ENCODE measurements at regions not wholly inside any gene's neighbourhood (a gene's known extent, or its start where the extent isn't known, plus 50 kb on each side); places are given as distances from the start of the nearest gene placed in this dataset.

GRCh38 chrX:45381841-45382240, 181.2 kb upstream of the DIPK2B start:
- no peak for DNase-seq (ENCODE audit: low read depth)

DNA sequence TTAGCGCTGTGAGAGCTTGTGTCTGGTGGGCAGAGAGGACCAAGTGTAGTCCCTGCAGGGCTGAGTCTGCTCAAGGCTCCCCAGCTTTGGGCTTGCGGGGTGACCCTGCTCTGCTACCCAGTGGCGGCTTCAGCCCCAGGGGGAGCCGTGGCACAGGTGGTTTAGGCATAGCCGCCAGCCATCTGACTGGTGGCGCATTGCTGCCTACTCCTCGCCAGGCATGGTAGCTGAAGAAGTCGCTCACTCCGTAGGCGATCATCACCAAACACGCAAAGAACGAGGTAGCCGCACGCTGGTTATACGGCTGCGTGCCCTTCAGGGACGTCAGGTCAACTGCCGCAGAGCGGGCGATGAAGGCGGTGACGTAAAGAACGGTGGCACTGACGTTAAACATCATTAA, 180.7 kb upstream of the DIPK2B start:
- DNase-seq (ENCODE audit: low read depth): no peak

DNA sequence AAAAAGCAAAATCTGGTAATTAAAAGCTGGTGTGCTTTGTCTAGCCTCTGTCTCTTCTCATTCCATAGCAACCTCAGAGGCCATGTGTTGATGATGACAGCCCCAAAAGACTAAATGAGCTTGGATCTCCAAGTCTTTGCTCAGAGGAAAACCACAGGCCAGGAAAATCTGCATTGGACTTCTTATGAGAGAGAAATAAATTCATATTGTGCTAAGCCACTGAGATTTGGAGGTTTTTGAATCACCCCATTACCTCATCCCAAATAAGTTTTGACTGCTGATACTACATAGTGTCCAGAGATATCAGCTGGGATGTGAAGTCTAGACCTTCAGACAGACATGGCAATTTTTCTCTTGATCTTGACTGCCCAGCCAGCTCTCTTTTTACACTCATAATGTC, 178.6 kb upstream of the DIPK2B start:
- no peak for DNase-seq (ENCODE audit: low read depth)

- no peak for DNase-seq (ENCODE audit: low read depth)
Measured at GRCh38 chrX:45372151-45372550, 171.5 kb upstream of the DIPK2B start.

DNA sequence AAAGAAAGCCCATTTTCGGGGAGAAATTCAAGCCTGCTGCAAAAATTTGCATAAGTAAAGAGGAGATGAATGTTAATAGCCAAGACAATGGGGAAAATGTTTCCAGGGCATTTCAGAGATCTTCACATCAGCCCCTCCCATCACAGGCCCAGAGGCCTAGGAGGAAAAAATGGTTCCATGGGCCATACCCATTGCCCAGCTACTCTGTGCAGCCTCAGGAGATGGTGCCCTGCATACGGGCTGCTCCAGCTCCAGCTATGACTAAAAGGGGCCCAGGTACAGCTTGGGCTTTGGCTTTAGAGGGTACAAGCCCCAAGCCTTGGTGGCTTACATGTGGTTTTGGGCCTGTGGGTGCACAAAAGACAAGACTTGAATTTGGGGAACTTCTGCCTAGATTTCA, 168.0 kb upstream of the DIPK2B start:
- no peak for DNase-seq (ENCODE audit: low read depth)

DNA sequence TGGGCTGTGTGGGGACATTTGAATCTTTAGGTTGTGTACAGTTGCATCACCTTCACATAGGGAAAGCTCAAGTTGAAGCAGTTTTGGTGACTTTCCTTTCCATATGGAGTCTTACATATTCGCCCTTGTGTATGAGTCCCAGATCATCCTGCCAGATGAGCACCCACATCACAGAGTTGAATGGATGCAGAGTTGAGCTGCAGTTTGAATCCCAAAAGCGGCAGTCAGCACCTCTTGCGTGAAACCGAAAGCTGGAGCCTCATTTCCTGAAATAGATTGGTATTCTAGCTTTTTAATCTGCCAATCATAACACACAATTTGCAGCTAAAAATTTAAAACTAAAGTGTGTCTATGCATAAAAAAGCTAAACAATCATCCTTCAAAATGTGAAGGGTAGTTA, 162.9 kb upstream of the DIPK2B start:
- no peak for DNase-seq (ENCODE audit: low read depth)

- DNase-seq (ENCODE audit: low read depth): no peak
Measured at GRCh38 chrX:45360571-45360970, 159.9 kb upstream of the DIPK2B start.

- DNase-seq (ENCODE audit: low read depth): no peak
Measured at GRCh38 chrX:45358392-45358791, 157.7 kb upstream of the DIPK2B start.

DNA sequence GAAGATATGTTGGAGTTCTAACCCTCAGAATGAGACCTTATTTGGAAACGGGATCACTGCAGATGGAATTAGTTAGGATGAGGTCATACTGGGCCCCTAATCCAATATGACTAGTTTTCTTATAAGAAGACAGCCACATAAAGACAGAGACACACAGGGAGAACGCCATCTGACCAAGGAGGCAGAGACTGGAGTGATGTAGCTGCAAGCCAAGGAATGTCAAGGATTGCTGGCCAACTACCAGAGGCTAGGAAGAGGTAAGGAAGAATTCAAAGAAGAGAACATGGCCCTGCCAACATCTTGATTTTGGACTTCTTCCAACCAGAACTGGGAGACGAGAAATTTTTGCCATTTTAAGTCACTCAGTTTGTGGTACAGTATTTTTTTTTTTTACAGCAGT, 152.8 kb upstream of the DIPK2B start:
- DNase-seq (ENCODE audit: low read depth): no peak

GRCh38 chrX:45352611-45353010, 151.9 kb upstream of the DIPK2B start:
- DNase-seq (ENCODE audit: low read depth): no peak

DNA sequence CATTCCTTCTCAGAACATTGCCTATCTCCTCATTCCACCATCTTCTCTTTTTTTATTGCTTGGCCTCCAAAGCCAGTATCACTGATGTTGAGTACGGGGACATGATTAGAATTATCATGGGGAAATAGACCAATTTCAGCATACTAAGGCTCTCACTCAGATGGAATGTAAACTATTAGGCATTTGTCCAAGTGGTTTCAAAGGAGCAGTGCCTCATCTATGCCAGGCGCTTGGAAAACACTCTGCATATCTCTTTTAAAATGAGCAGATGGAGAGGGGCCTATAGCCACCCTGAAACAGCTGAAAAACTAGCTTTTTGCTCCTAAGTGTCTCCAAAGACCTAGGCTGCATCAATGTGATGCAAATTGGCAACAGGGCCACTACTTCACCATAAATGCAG, 150.8 kb upstream of the DIPK2B start:
- DNase-seq (ENCODE audit: low read depth): no peak

DNA sequence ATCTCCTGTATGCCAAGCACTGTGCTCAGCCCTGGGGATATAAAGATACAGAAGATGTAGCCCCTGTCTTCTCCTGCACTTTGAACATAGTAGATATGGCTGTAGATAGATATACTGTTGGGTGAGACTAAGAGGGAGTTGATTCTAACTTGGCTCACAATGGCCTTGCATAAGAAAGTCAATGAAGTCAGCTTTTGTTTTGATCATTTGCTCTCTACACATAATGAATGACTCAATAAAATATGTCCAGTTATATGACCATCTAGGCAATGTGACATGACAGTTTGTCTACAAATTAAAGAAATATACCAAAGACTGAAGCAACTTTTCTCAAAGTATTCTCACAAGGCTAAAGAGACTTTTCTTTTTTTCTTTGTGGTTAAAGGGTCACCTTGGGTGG, 147.6 kb upstream of the DIPK2B start:
- DNase-seq (ENCODE audit: low read depth): no peak

DNA sequence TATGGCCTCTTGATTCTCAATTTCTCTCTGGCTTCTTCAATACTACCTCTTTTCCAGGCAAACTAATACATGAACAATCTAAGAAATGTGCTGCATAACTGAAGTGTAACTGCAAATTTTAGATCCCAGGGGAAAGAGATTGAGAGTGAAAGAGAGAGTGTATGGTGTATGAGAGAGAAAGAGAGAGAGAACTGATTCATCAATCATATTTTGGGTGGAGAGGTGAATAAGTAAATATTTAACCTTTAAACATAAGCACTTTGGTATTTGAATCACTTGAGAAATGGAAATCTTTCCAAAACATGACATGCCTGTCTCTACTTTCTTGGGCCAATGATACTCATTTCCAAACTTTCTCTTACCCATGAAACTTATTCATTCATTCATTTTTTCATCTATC, 147.2 kb upstream of the DIPK2B start:
- no peak for DNase-seq (ENCODE audit: low read depth)

- no peak for DNase-seq (ENCODE audit: low read depth)
Measured at GRCh38 chrX:45344594-45344993, 143.9 kb upstream of the DIPK2B start.

GRCh38 chrX:45329217-45329616, 128.5 kb upstream of the DIPK2B start:
- DNase-seq (ENCODE audit: low read depth): no peak

GRCh38 chrX:45324941-45325340, 124.3 kb upstream of the DIPK2B start:
- DNase-seq (ENCODE audit: low read depth): no peak

DNA sequence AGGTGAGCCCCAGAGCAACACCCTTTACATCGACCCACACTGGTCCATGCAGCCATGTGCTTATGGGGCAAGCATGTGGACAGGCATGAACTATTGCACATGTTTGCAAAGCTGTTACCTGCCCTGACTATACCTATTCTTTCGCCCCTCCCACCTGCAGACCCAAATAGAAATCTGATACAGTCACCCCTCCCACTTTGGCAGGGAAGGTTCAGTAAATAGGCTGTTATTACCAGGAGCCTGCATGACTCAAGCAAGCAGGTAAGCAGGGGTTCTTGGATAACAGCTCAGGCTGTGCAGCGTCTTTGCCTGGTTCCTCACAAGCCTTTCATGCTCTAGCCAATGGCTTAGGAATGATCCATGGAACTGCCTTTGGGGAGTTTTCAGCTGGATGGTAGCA, 122.7 kb upstream of the DIPK2B start:
- DNase-seq (ENCODE audit: low read depth): no peak

DNA sequence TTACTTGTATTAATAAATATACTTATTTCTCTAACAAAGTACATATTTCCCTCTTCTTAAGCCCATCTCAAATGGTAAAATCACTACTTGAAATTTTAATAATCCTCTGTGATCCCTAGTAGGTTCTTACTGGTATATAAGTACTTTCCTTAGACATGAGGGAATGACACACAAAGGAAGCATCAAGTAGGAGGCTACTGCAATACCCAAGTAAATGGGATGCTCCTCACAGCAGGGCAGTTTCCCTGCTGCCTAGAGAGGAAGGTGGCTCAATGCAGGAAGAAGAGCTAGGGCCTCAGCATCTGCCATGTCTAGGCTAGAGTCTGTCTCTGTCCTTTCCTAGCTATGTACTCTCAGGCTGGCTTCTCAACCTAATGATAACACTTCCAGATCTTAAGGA, 122.1 kb upstream of the DIPK2B start:
- no peak for DNase-seq (ENCODE audit: low read depth)

GRCh38 chrX:45322382-45322781, 121.7 kb upstream of the DIPK2B start:
- DNase-seq (ENCODE audit: low read depth): no peak

GRCh38 chrX:45320191-45320590, 119.5 kb upstream of the DIPK2B start:
- no peak for DNase-seq (ENCODE audit: low read depth)

DNA sequence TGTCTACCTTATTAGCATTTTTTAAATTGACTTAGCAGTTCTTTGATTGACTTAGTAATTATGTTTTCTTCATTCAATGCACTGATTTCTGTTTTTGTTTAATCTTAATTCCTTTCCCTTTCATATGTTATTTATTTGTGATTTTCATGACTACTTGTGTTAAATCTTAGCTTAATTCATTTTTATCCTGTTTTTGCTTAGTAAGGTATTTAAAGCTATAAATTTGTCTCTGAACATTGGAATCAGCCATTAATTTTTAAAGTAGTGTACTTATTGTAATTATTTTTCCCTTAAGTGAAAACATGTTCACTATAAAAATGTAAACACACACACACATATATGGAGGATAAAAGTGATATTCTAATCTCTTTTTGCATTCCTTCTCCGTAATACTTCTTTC, 109.1 kb upstream of the DIPK2B start:
- no peak for DNase-seq (ENCODE audit: low read depth)

- DNase-seq (ENCODE audit: low read depth): no peak
Measured at GRCh38 chrX:45309096-45309495, 108.4 kb upstream of the DIPK2B start.

- no peak for DNase-seq (ENCODE audit: low read depth)
Measured at GRCh38 chrX:45306794-45307193, 106.1 kb upstream of the DIPK2B start.

DNA sequence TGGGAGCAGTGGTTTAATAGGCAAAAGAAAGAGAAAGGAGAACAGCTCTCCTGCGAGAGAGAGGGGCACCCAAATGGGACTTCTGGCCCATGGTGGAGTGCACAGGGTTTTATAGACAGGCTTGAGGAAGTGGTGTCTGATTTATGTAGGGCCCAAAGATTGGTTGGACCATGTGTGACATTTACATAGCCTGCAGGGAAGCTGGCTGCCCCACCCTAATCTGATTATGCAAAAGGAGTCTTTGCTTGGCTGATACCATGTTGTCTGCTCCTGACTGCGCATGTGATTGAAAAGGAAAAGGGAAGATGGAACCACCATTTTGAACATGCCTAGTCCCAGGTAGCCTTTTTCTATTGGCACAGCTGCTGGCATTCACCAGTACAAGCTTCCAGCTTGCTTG, 100.0 kb upstream of the DIPK2B start:
- DNase-seq (ENCODE audit: low read depth): no peak

DNA sequence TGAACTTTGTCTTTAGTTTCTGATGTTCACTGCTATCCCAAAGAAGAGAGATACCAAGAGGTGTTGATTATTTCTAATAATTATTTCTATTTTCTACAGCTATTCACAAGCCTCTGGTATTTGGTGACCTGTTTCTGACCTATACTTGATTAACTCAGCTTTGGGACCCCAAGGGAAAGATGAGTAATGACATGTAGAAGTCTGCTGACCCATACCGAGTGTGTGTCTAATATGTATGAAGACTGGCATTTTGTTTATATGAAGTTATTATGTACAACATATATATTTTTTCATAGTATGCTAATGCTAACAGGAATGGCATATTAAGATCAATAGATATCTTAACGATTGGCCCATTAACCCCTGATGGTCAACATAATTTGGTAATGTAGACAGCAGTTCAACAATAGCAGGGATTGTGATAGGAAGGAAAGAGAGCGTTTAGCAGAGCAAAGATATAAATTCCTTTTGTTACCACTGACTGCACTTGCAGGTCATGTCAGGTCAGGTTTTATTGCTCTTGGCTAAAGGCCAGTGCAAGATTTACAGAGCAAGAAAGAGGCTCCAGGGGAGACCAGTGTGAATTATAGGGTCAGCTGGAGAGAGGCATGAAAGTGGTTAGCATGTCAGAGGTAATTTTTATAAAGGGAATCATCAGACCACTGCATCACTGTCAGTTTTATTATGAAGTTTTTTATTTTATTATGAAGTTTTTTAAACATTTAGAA, 94.7 kb upstream of the DIPK2B start:
- no peak for DNase-seq (ENCODE audit: low read depth)

Measured in T-helper 22 cell (primary cell).